ENCODE measurements at regions not wholly inside any gene's neighbourhood (a gene's known extent, or its start where the extent isn't known, plus 50 kb on each side); places are given as distances from the start of the nearest gene placed in this dataset.

- no peak for TF ChIP-seq MYC (IDR thresholded peaks at IDR 0.05; ENCODE audit: low read depth, low read length)
- no peak for TF ChIP-seq CTCF (IDR thresholded peaks at IDR 0.05; ENCODE audit: low read depth, low read length)
- no peak for TF ChIP-seq POLR2A (IDR thresholded peaks at IDR 0.05; ENCODE audit: extremely low read depth, insufficient read length)
Observed at GRCh38 chr17:74123866-74124444, 79.5 kb upstream of the RPL38 start.
